HL-60 (cell line): ENCODE measurements at regions not wholly inside any gene's neighbourhood (a gene's known extent, or its start where the extent isn't known, plus 50 kb on each side); places are given as distances from the start of the nearest gene placed in this dataset.

ENCODE experiments used
- POLR2AphosphoS5 ChIP-seq: IDR thresholded peaks from 2 replicates; pipeline ENCODE4 v1.6.1; 2012; ENCODE audit warnings: low read depth
- TF ChIP-seq, protein P1 (sequence below): IDR thresholded peaks from one replicate; pipeline ENCODE4 v1.5.1; 2011; ENCODE audit warnings: low read length, control low read depth, inconsistent platforms; ENCODE audit not compliant: insufficient read depth
- TF ChIP-seq, protein P2 (sequence below): IDR thresholded peaks from 2 replicates; pipeline ENCODE4 v1.6.1; 2012; ENCODE audit warnings: low read depth; ENCODE audit not compliant: insufficient replicate concordance

DNA sequence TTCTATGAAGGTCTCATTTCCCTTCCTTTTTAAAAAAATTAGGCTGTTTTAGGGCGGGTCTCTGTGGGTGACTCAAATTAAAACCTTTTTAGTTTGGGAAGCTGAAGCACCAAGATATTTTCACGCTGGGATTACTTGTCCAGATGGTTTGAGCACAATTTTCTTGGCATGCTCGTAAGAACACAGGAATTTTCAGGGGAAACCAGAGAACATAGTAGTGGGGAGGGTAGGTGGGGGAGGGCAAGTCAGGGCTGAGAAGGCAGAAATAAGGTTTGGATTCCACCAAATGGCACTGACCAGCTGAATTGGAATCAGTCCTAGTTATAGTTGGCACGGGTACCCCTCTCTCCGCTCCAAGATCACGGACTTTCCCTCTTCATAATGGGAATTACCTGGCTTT, 97.3 kb upstream of the LRIG1 start:
- TF ChIP-seq, protein P1, sequence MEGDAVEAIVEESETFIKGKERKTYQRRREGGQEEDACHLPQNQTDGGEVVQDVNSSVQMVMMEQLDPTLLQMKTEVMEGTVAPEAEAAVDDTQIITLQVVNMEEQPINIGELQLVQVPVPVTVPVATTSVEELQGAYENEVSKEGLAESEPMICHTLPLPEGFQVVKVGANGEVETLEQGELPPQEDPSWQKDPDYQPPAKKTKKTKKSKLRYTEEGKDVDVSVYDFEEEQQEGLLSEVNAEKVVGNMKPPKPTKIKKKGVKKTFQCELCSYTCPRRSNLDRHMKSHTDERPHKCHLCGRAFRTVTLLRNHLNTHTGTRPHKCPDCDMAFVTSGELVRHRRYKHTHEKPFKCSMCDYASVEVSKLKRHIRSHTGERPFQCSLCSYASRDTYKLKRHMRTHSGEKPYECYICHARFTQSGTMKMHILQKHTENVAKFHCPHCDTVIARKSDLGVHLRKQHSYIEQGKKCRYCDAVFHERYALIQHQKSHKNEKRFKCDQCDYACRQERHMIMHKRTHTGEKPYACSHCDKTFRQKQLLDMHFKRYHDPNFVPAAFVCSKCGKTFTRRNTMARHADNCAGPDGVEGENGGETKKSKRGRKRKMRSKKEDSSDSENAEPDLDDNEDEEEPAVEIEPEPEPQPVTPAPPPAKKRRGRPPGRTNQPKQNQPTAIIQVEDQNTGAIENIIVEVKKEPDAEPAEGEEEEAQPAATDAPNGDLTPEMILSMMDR = no peak
- TF ChIP-seq POLR2AphosphoS5 = no peak
- TF ChIP-seq, protein P2, sequence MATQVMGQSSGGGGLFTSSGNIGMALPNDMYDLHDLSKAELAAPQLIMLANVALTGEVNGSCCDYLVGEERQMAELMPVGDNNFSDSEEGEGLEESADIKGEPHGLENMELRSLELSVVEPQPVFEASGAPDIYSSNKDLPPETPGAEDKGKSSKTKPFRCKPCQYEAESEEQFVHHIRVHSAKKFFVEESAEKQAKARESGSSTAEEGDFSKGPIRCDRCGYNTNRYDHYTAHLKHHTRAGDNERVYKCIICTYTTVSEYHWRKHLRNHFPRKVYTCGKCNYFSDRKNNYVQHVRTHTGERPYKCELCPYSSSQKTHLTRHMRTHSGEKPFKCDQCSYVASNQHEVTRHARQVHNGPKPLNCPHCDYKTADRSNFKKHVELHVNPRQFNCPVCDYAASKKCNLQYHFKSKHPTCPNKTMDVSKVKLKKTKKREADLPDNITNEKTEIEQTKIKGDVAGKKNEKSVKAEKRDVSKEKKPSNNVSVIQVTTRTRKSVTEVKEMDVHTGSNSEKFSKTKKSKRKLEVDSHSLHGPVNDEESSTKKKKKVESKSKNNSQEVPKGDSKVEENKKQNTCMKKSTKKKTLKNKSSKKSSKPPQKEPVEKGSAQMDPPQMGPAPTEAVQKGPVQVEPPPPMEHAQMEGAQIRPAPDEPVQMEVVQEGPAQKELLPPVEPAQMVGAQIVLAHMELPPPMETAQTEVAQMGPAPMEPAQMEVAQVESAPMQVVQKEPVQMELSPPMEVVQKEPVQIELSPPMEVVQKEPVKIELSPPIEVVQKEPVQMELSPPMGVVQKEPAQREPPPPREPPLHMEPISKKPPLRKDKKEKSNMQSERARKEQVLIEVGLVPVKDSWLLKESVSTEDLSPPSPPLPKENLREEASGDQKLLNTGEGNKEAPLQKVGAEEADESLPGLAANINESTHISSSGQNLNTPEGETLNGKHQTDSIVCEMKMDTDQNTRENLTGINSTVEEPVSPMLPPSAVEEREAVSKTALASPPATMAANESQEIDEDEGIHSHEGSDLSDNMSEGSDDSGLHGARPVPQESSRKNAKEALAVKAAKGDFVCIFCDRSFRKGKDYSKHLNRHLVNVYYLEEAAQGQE = no peak
